Gastrocnemius medialis (tissue), 4 donors: ENCODE measurements at regions not wholly inside any gene's neighbourhood (a gene's known extent, or its start where the extent isn't known, plus 50 kb on each side); places are given as distances from the start of the nearest gene placed in this dataset.

Experiments used
- POLR2A ChIP-seq, 2 donors: fragments of 450-650 bp; IDR thresholded peaks; one replicate each; pipeline ENCODE4 v1.6.1; 2017; ENCODE audit warnings: antibody characterized with exemption in 2 of 2, mild to moderate bottlenecking in 2 of 2, moderate library complexity in 2 of 2
- TF ChIP-seq, protein P1 (sequence below), 5 experiments: fragments of 450-650 bp in 3 of 5; fragments of 200-600 bp in 2 of 5; sonication (generic) in 2 of 5; IDR thresholded peaks in 4 of 5; conservative IDR thresholded peaks in 1 of 5; 1 replicate in 4 of 5; 2 replicates in 1 of 5; pipeline ENCODE4 v1.5.1; 2016 to 2019; ENCODE audit warnings: antibody characterized with exemption in 5 of 5, mild to moderate bottlenecking in 3 of 5, moderate library complexity in 3 of 5

GRCh38 chr16:74117798-74118197, 178.8 kb upstream of the PSMD7 start:
- TF ChIP-seq, protein P1, sequence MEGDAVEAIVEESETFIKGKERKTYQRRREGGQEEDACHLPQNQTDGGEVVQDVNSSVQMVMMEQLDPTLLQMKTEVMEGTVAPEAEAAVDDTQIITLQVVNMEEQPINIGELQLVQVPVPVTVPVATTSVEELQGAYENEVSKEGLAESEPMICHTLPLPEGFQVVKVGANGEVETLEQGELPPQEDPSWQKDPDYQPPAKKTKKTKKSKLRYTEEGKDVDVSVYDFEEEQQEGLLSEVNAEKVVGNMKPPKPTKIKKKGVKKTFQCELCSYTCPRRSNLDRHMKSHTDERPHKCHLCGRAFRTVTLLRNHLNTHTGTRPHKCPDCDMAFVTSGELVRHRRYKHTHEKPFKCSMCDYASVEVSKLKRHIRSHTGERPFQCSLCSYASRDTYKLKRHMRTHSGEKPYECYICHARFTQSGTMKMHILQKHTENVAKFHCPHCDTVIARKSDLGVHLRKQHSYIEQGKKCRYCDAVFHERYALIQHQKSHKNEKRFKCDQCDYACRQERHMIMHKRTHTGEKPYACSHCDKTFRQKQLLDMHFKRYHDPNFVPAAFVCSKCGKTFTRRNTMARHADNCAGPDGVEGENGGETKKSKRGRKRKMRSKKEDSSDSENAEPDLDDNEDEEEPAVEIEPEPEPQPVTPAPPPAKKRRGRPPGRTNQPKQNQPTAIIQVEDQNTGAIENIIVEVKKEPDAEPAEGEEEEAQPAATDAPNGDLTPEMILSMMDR (IDR thresholded peaks at IDR 0.05 in 4 of 5, conservative IDR thresholded peaks at IDR 0.05 in 1 of 5) = no peak
- no peak for TF ChIP-seq POLR2A (IDR thresholded peaks at IDR 0.05)
